GM21528 (cell line): ENCODE measurements at regions not wholly inside any gene's neighbourhood (a gene's known extent, or its start where the extent isn't known, plus 50 kb on each side); places are given as distances from the start of the nearest gene placed in this dataset.
"Not testable (repeated sequence)": the region's sequence is repeated elsewhere in the genome, so short reads cannot be mapped to it uniquely, and the experiment has no call there.

Source experiments
- ATAC-seq: cut with Tn5 transposase; IDR thresholded peaks from one replicate; pipeline ENCODE4 v1.9.1; 2021; ENCODE audit warnings: mild to moderate bottlenecking, moderate library complexity; ENCODE audit not compliant: unreplicated experiment, low FRiP score

GRCh38 chr3:193917158-193917557, 218.8 kb upstream of the HES1 start:
- no peak for ATAC-seq

DNA sequence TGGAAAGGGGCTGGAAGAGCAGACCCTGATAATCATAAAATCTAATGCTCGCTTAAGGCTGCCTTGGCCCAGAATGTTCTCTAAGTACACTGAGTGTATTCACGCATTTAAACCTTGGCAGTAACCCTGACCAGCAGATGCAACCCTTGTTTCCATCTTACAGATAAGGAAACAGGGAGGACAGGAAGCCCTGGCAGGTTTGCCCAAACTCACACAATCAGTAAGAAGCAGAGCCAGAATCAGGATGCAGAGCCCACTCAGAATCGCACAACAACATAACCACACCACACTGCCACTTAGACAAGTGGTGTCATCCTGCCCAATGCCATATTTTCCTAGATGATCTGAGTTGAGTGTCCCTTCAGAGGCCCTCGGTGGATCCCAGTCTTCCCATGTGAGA, 214.5 kb upstream of the HES1 start:
- no peak for ATAC-seq

DNA sequence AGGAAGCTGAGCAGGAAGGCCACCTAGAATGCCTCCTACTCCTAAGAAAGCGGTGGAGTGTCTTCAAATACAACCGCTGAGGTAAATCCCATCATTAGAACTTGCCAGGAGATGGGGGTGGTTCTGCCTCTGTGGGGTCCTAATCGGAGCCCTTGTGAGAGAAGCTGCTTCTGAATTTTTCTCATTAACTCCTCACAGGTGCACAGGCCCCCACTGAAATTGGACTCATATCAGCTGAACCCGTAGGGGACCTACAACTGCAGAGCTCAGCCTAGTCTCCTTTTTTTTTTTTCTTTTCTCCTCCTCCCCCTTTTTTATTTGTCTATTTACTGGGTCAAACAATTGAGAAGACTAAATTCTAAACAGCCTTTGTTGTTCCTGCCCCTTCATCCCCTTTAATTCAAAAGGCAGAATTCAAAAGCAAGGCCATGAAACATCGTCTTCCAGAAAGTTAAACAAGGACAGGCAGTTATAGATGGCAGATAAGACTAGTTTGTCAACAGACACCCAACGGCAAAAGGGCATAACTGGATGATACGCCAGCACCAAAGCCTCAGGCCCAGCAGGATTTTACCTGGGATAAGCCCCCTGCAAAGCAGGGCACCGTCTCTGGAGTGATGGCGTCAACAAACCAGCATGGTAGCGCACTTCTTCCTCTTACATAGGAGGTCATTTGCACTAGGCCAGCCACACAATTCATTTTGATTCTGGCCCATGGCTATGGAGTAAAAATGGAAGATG, 213.7 kb upstream of the HES1 start:
- ATAC-seq: no peak

DNA sequence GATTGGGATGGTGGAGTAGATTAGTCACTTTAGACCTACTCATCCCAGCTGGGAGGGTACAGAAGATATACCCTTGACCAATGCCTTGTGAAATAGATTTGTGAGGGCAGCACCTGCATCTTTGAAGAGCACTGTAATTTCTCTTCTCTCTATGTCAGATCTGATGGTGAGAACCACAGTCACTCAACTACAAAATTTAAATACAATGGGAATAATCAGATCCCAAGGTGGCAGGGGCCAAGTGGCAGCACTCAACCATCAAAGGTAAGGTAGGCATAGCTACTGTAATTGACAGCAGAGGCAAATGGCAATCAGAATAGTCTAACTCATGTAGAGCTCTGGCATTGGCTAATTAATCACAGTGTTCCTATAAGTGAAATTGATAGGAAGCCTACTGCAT, 212.0 kb upstream of the HES1 start:
- not testable (repeated sequence) for ATAC-seq

DNA sequence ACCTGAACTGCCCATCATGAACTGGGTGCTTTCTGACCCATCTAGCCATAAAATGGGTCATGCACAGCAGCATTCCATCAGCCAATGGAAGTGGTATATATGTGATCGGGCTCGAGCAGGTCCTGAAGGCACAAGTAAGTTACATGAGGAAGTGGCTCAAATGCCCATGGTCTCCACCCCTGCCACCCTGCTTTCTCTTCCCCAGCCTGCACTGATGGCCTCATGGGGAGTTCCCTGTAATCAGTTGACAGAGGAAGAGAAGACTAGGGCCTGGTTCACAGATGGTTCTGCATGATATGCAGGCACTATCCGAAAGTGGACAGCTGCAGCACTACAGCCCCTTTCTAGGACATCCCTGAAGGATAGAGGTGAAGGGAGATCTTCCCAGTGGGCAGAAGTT, 209.9 kb upstream of the HES1 start:
- ATAC-seq: not testable (repeated sequence)

GRCh38 chr3:193927413-193928206, 208.3 kb upstream of the HES1 start:
- ATAC-seq: not testable (repeated sequence)

DNA sequence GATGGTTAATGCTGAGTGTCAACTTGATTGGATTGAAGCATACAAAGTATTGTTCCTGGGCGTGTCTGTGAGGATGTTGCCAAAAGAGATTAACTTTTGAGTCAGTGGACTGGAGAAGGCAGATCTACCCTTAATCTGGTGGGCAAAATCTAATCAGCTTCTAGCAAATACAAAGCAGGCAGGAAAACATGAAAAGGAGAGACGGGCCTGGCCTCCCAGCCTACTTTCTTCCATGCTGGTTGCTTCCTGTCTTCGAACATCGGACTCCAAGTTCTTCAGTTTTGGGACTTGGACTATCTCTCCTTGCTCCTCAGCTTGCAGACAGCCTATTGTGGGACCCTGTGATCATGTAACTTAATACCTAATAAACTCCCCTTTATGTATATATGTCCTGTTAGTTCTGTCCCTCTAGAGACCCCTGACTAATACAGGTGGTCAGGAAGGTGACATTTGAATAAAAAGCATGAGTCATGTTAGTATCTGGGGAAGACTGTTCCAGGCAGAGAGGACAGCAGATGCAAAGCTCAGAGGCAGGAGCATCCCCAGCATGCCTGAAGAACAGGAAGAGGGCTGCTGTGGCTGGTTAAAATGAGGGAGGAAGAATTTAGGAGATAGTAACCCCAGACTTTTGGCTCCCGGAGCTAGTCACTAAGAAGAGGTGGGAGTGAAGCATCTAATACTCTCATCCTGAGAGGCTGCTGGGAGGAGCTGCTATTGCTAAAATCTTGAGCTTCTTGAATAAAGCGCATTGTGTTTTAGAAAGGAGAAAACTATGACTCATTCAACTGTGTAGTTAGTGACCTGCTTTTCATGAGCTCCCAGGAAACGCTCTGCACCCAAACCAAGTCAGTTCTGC, 207.4 kb upstream of the HES1 start:
- no peak for ATAC-seq

- ATAC-seq: no peak
These were observed 206.6 kb upstream of the HES1 start for GRCh38 chr3:193929373-193929772.

DNA sequence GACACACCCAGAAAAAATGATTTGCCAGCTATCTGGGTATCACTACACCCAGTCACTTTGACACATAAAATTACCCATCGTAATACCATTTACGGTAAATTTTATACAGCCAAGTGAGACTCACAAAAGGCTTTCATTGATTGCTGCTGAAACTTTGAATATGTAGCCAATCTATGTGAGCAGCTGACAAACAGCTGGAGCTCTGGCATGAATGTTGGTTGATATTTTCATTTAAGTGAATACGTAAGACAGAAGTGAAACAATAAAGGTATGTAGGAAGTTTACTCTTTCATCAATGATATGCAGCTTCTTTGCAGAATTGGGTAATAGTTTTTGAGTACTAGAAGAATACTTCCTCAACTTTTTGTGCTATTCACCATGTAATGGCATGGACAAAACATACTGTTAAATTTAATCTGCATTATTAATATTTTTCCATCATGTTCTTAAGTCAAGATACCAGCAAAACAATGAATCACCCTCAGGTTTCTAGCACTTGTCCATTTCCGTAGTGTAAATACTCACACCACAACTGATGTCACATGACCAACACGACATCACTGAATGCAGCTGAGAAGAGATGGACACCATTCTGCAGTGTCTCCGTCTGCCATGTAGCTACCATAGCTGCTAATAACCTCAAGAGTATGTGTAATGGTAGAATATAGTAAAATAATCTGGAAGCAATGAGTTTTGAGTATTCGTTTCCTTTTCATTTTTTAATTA, 205.9 kb upstream of the HES1 start:
- no peak for ATAC-seq

- ATAC-seq: no peak
These were observed 203.8 kb upstream of the HES1 start for GRCh38 chr3:193932136-193932535.

DNA sequence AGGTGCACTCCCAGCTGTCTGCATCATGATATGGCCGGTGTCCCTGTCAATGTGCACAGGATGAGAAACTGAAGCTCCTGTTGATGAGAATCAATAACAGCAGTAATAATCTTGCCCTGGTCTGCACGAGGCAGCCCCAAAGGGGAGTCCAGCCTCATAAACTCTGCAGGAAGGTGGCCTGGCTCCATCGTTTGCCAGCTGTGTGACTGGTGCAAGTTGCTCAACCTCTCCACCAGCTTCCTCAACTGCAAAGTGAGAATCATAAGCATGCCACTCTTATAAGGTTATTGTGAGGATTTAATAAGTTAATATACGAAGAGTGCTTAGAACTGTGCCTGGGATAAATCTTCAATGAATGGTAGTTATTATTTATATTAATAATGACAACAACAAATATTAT, 203.4 kb upstream of the HES1 start:
- no peak for ATAC-seq

- no peak for ATAC-seq
These were observed 202.5 kb upstream of the HES1 start for GRCh38 chr3:193933451-193933850.

DNA sequence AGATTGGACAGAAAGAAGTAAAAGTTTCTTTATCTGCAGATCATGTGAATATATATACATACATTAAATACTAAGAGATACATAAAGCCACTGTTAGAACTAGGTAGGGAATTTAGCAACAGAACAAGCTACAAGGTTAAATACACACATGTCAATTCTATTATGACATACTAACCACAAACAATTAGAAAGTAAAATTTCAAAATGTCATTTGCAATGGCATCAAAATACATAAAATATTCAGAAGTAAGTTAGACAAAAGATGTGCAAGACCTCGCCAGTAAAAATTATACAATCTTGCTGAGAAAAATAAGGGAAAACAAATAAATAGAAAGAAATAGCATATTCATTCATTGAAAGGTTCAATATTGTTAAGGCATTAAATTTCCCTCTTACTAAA, 200.0 kb upstream of the HES1 start:
- ATAC-seq: no peak

DNA sequence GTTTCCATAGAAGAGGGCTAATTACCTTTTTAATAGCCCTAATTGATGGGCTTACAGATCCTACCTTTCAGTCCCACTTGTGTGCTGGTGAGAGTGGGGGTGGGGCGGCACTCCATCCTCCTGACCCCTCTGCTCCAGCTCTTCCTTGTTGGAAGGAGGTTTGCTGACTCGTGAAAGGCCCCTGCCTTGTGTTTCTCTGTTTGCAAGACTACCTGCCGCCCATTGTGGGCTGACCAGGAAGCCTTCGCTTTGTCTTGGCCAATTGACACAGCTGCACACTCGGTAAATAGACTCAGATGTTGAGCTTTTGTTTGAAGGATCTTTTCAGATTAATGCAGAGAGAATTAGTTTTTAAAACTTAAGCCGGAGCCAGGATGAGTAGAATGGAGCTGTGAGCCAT, 197.3 kb upstream of the HES1 start:
- no peak for ATAC-seq

GRCh38 chr3:193939527-193939926, 196.4 kb upstream of the HES1 start:
- no peak for ATAC-seq

- ATAC-seq: no peak
These were observed 195.4 kb upstream of the HES1 start for GRCh38 chr3:193940526-193940925.

DNA sequence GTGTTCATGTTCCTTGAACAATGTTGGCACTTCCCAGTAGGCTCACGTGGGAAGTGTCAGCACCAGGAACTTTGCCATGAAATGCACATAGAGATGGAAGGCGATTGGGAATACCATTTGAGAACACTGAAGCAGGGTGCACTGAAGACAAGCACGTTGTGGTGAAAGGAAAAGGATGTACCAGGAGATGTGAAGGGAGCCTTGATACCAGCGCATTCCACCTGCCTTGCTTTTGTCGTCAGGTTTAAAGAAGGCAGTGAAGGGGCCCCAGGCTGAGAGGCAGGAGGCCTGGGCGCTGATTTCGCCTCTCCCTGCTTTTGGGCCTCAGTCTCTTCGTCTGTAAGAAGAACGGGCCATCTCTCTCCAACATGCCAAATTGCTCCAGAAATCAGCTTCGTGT, 194.5 kb upstream of the HES1 start:
- no peak for ATAC-seq

DNA sequence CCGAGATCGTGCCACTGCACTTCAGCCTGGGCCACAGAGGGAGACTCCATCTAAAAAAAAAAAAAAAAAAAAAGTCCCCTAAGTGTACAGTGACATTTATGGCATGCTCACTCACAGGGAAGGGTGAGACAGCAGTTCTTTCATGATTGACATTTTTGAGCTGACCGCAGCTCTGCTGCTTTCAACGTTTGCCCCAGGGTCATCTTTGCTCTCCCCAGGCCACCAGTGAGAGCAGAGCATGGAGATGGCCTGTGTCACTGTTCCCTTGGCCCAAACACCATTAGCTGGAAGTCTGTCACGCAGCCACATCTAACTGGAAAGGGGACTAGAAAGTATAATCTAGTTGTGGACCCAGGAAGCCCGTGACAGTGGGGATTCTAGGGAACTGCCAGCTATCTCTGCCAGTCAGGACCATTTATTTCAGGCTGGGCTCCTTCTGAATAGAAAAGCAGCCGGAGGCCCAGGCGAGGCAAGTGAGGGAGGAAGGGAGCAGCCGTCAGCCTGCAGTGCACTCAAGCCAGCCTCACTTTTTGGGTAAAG, 193.4 kb upstream of the HES1 start:
- no peak for ATAC-seq

DNA sequence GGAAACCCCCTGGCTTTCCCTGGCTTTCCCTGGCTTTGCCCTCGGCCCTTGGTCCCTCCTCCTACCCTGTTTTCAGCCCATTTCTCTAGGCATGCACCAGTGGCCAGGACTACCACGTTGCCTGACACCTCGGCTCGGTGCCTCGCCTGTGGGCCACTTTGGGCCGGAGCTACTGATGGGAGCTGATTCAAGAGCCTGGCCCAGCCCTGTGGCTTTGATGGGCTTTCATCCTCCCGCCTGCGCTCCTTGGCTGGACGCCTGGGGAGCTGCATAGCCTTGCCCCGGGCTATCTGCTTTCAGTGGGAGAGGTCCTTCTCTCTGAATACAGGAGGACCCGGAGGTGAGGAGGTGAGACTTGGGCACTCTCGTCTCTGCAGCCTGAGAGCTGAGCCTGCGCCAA, 192.7 kb upstream of the HES1 start:
- no peak for ATAC-seq

DNA sequence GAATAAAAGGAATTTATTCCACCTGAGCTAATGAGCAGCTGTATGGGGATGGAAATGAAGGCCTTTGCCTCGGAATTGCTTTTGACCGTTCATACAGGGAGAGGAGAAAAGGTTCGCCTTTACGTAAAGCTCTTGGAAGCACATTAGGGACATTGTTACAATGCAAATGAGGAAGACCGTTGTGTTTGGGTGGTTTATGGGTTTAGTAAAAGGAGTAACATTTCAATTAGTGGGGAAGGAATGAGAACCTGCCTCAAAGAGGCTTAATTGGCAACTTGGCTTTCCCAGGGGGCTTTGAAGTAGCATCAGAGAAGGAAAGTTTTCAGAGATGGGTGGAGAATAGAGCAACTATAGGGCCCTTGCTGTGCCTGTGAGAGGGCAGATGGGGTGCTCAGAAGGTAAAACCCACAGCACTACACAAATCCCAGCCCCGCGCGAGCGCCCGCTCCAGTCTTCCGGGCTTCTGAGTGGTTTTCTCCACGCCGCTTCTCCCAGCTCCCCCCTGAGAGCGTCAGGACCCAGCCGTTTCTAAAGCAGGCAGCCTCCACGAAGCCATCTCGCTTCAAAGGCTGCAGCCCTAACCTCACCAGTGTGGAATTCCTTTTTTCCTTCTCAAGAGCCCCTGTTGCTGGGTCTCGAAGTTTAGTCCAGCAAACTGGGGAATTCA, 192.0 kb upstream of the HES1 start:
- ATAC-seq: no peak
